SJCRH30 (cell line): ENCODE measurements at regions not wholly inside any gene's neighbourhood (a gene's known extent, or its start where the extent isn't known, plus 50 kb on each side); places are given as distances from the start of the nearest gene placed in this dataset.

Experiments used
- DNase-seq, 2 experiments: peaks; one replicate each; pipeline ENCODE4 v3.0.0-alpha.2; 2015 to 2020
- H3K27ac ChIP-seq: fragments of 250-450 bp; sonication (Bioruptor Pico); 2 replicates; pipeline ENCODE4 v1.5.1; 2020; ENCODE audit warnings: mild to moderate bottlenecking, moderate library complexity
- H3K27me3 ChIP-seq: fragments of 250-450 bp; sonication (Bioruptor Pico); 2 replicates; pipeline ENCODE4 v1.5.1; 2020; ENCODE audit warnings: mild to moderate bottlenecking, moderate library complexity
- H3K36me3 ChIP-seq: fragments of 250-450 bp; sonication (Bioruptor Pico); 2 replicates; pipeline ENCODE4 v1.5.1; 2020; ENCODE audit warnings: mild to moderate bottlenecking, moderate library complexity
- H3K4me1 ChIP-seq: fragments of 250-450 bp; sonication (Bioruptor Pico); 2 replicates; pipeline ENCODE4 v1.5.1; 2020; ENCODE audit warnings: mild to moderate bottlenecking, moderate library complexity
- H3K4me3 ChIP-seq: fragments of 250-450 bp; sonication (Bioruptor Pico); 2 replicates; pipeline ENCODE4 v1.5.1; 2020; ENCODE audit warnings: mild to moderate bottlenecking, moderate library complexity
- H3K9me3 ChIP-seq: fragments of 250-450 bp; sonication (Bioruptor Pico); replicated peaks from 2 replicates; pipeline ENCODE4 v1.5.1; 2020; ENCODE audit warnings: mild to moderate bottlenecking, moderate library complexity

- Histone ChIP-seq H3K9me3 (no peaks in the 10 kb centered on the region), H3K36me3 (no peaks in the 10 kb centered on the region), H3K4me3 (no peak overlapping the region), H3K27me3 (no peaks in the 10 kb centered on the region), H3K4me1 (no peaks in the 10 kb centered on the region), H3K27ac (no peak overlapping the region)
- DNase-seq, result no peak
These were observed 618.5 kb downstream of the INHBA start for GRCh38 chr7:41084381-41084780.

- 0 out of 2 replicates have a peak, but pooled peaks cover 3% of the 10 kb centered on the region for H3K27me3 ChIP-seq
- H3K4me1 ChIP-seq, result no peaks in the 10 kb centered on the region
- no peak for DNase-seq
- no peaks in the 10 kb centered on the region for H3K9me3 ChIP-seq
- H3K27ac ChIP-seq, result no peak overlapping the region
- no peak overlapping the region for H3K4me3 ChIP-seq
- no peaks in the 10 kb centered on the region for H3K36me3 ChIP-seq
These were observed 633.3 kb downstream of the INHBA start for GRCh38 chr7:41069635-41070034.

GRCh38 chr7:41067576-41067975 lies 635.3 kb downstream of the INHBA start:
- Histone ChIP-seq H3K27ac (no peak overlapping the region), H3K4me1 (no peaks in the 10 kb centered on the region), H3K9me3 (no peaks in the 10 kb centered on the region), H3K27me3 (0 out of 2 replicates have a peak, but pooled peaks cover 6% of the 10 kb centered on the region), H3K4me3 (no peak overlapping the region), H3K36me3 (no peaks in the 10 kb centered on the region)
- no peak for DNase-seq

- H3K4me3 ChIP-seq, result no peak overlapping the region
- no peaks in the 10 kb centered on the region for H3K4me1 ChIP-seq
- no peaks in the 10 kb centered on the region for H3K36me3 ChIP-seq
- no peak overlapping the region for H3K27ac ChIP-seq
- H3K27me3 ChIP-seq, result 0 out of 2 replicates have a peak, but pooled peaks cover 6% of the 10 kb centered on the region
- no peaks in the 10 kb centered on the region for H3K9me3 ChIP-seq
- DNase-seq, result no peak
These were observed 637.2 kb downstream of the INHBA start for GRCh38 chr7:41065663-41066062.

- H3K27ac ChIP-seq, result no peak overlapping the region
- no peak overlapping the region for H3K4me3 ChIP-seq
- DNase-seq, result no peak
- no peaks in the 10 kb centered on the region for H3K36me3 ChIP-seq
- 0 out of 2 replicates have a peak, but pooled peaks cover 3% of the 10 kb centered on the region for H3K27me3 ChIP-seq
- H3K9me3 ChIP-seq, result no peaks in the 10 kb centered on the region
- no peaks in the 10 kb centered on the region for H3K4me1 ChIP-seq
These were observed 639.8 kb downstream of the INHBA start for GRCh38 chr7:41063116-41063515.

- Histone ChIP-seq H3K27me3 (0 out of 2 replicates have a peak, but pooled peaks cover 3% of the 10 kb centered on the region), H3K27ac (no peak overlapping the region), H3K4me3 (no peak overlapping the region), H3K9me3 (no peaks in the 10 kb centered on the region), H3K36me3 (no peaks in the 10 kb centered on the region), H3K4me1 (no peaks in the 10 kb centered on the region)
- DNase-seq, result peak in 1 of 2 experiments; percentile 20
These were observed 642.1 kb downstream of the INHBA start for GRCh38 chr7:41060796-41061195.

- H3K4me1 ChIP-seq, result no peaks in the 10 kb centered on the region
- H3K27ac ChIP-seq, result no peak overlapping the region
- DNase-seq, result no peak
- H3K27me3 ChIP-seq, result 0 out of 2 replicates have a peak, but pooled peaks cover 3% of the 10 kb centered on the region
- H3K4me3 ChIP-seq, result no peak overlapping the region
- H3K9me3 ChIP-seq, result no peaks in the 10 kb centered on the region
- H3K36me3 ChIP-seq, result no peaks in the 10 kb centered on the region
These were observed 643.1 kb downstream of the INHBA start for GRCh38 chr7:41059796-41060195.

- no peaks in the 10 kb centered on the region for H3K27me3 ChIP-seq
- H3K27ac ChIP-seq, result no peak overlapping the region
- no peaks in the 10 kb centered on the region for H3K9me3 ChIP-seq
- no peaks in the 10 kb centered on the region for H3K36me3 ChIP-seq
- no peaks in the 10 kb centered on the region for H3K4me1 ChIP-seq
- no peak overlapping the region for H3K4me3 ChIP-seq
- DNase-seq, result no peak
These were observed 643.7 kb downstream of the INHBA start for GRCh38 chr7:41058986-41059741.

- H3K27ac ChIP-seq, result no peak overlapping the region
- H3K4me1 ChIP-seq, result no peaks in the 10 kb centered on the region
- peak; percentile 3 to 31 for DNase-seq
- no peaks in the 10 kb centered on the region; the same call in 1 of the 2 replicates for H3K27me3 ChIP-seq
- H3K9me3 ChIP-seq, result no peaks in the 10 kb centered on the region
- no peak overlapping the region for H3K4me3 ChIP-seq
- no peaks in the 10 kb centered on the region for H3K36me3 ChIP-seq
These were observed 647.8 kb downstream of the INHBA start for GRCh38 chr7:41054960-41055661.

- DNase-seq, result no peak
- H3K4me1 ChIP-seq, result no peaks in the 10 kb centered on the region
- no peak overlapping the region for H3K27ac ChIP-seq
- H3K36me3 ChIP-seq, result no peaks in the 10 kb centered on the region
- no peak overlapping the region for H3K4me3 ChIP-seq
- H3K9me3 ChIP-seq, result no peaks in the 10 kb centered on the region
- no peaks in the 10 kb centered on the region; the same call in 1 of the 2 replicates for H3K27me3 ChIP-seq
These were observed 649.1 kb downstream of the INHBA start for GRCh38 chr7:41053820-41054219.

- no peak for DNase-seq
- H3K27me3 ChIP-seq, result no peaks in the 10 kb centered on the region; the same call in 1 of the 2 replicates
- no peaks in the 10 kb centered on the region for H3K4me1 ChIP-seq
- H3K36me3 ChIP-seq, result no peaks in the 10 kb centered on the region
- H3K27ac ChIP-seq, result no peak overlapping the region
- H3K4me3 ChIP-seq, result no peak overlapping the region
- H3K9me3 ChIP-seq, result no peaks in the 10 kb centered on the region
These were observed 650.2 kb downstream of the INHBA start for GRCh38 chr7:41052736-41053135.

- no peak overlapping the region for H3K27ac ChIP-seq
- no peaks in the 10 kb centered on the region for H3K4me1 ChIP-seq
- no peak for DNase-seq
- H3K9me3 ChIP-seq, result no peaks in the 10 kb centered on the region
- no peaks in the 10 kb centered on the region; the same call in 1 of the 2 replicates for H3K27me3 ChIP-seq
- H3K4me3 ChIP-seq, result no peak overlapping the region
- no peaks in the 10 kb centered on the region for H3K36me3 ChIP-seq
These were observed 650.7 kb downstream of the INHBA start for GRCh38 chr7:41052201-41052600.

GRCh38 chr7:41051535-41051934 lies 651.4 kb downstream of the INHBA start:
- H3K36me3 ChIP-seq, result no peaks in the 10 kb centered on the region
- no peak for DNase-seq
- H3K27me3 ChIP-seq, result peaks cover 5% of the 10 kb centered on the region; the same call in 1 of the 2 replicates
- H3K27ac ChIP-seq, result no peak overlapping the region
- no peaks in the 10 kb centered on the region for H3K9me3 ChIP-seq
- no peaks in the 10 kb centered on the region for H3K4me1 ChIP-seq
- H3K4me3 ChIP-seq, result no peak overlapping the region

GRCh38 chr7:41051062-41051461 lies 651.8 kb downstream of the INHBA start:
- no peak overlapping the region for H3K4me3 ChIP-seq
- H3K27me3 ChIP-seq, result peaks cover 5% of the 10 kb centered on the region; the same call in 1 of the 2 replicates
- H3K27ac ChIP-seq, result no peak overlapping the region
- H3K36me3 ChIP-seq, result no peaks in the 10 kb centered on the region
- H3K4me1 ChIP-seq, result no peaks in the 10 kb centered on the region
- no peaks in the 10 kb centered on the region for H3K9me3 ChIP-seq
- DNase-seq, result no peak

- DNase-seq, result no peak
- no peak overlapping the region for H3K27ac ChIP-seq
- no peak overlapping the region for H3K4me3 ChIP-seq
- no peaks in the 10 kb centered on the region for H3K4me1 ChIP-seq
- no peaks in the 10 kb centered on the region for H3K9me3 ChIP-seq
- H3K36me3 ChIP-seq, result no peaks in the 10 kb centered on the region
- H3K27me3 ChIP-seq, result peaks cover 5% of the 10 kb centered on the region; the same call in 1 of the 2 replicates
These were observed 654.1 kb downstream of the INHBA start for GRCh38 chr7:41048771-41049170.
